Endothelial cell (in vitro differentiated cells): ENCODE measurements at regions not wholly inside any gene's neighbourhood (a gene's known extent, or its start where the extent isn't known, plus 50 kb on each side); places are given as distances from the start of the nearest gene placed in this dataset.

Source experiments
- DNase-seq: peaks from one replicate; pipeline ENCODE4 v3.0.0; 2021; ENCODE audit warnings: low spot score
- H3K27ac Mint-ChIP-seq: one replicate; pipeline ENCODE4 v1.8.0; 2021; ENCODE audit warnings: mixed read lengths, inconsistent platforms; ENCODE audit not compliant: unreplicated experiment
- H3K27me3 Mint-ChIP-seq: one replicate; pipeline ENCODE4 v1.8.0; 2021; ENCODE audit warnings: mild to moderate bottlenecking, moderate library complexity, mixed read lengths, inconsistent platforms; ENCODE audit not compliant: unreplicated experiment
- H3K36me3 Mint-ChIP-seq: one replicate; pipeline ENCODE4 v1.8.0; 2021; ENCODE audit warnings: mild to moderate bottlenecking, low read depth, mixed read lengths, inconsistent platforms; ENCODE audit not compliant: unreplicated experiment
- H3K4me1 Mint-ChIP-seq: one replicate; pipeline ENCODE4 v1.8.0; 2021; ENCODE audit warnings: mild to moderate bottlenecking, mixed read lengths, inconsistent platforms; ENCODE audit not compliant: unreplicated experiment
- H3K4me3 Mint-ChIP-seq: one replicate; pipeline ENCODE4 v1.8.0; 2021; ENCODE audit warnings: mild to moderate bottlenecking, mixed read lengths, inconsistent platforms; ENCODE audit not compliant: unreplicated experiment
- H3K9me3 Mint-ChIP-seq: one replicate; pipeline ENCODE4 v1.8.0; 2021; ENCODE audit warnings: mixed read lengths, inconsistent platforms; ENCODE audit not compliant: unreplicated experiment
- TF ChIP-seq, protein P1 (sequence below): fragments of 200-600 bp; sonication (generic); IDR thresholded peaks from one replicate; pipeline ENCODE4 v1.5.0; 2021; ENCODE audit warnings: antibody characterized with exemption; ENCODE audit not compliant: unreplicated experiment

DNA sequence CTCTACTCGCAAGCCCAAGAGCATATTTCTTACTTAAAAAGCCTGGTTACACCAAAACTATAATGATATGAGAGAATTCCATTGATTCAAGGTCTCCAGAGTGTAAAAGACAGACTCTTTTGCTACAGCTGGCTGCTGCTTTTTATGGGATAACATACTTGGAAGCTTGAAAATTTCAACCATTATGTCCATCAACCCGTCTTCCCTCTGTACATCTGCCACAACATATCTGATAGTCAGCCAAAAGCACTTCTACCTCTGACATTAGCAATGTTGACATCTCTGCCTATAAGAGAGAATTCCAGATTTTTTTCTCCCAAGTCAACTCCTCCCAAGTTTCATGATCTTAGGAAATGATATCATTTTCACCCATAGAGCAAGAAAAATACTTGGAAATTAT is 54.4 kb upstream of the IQCM start:
- Mint-ChIP-seq H3K36me3 (no peaks in the 10 kb centered on the region), H3K4me1 (no peaks in the 10 kb centered on the region), H3K27ac (no peak overlapping the region), H3K27me3 (no peaks in the 10 kb centered on the region), H3K9me3 (no peaks in the 10 kb centered on the region), H3K4me3 (no peak overlapping the region)
- DNase-seq, result no peak
- TF ChIP-seq, protein P1, sequence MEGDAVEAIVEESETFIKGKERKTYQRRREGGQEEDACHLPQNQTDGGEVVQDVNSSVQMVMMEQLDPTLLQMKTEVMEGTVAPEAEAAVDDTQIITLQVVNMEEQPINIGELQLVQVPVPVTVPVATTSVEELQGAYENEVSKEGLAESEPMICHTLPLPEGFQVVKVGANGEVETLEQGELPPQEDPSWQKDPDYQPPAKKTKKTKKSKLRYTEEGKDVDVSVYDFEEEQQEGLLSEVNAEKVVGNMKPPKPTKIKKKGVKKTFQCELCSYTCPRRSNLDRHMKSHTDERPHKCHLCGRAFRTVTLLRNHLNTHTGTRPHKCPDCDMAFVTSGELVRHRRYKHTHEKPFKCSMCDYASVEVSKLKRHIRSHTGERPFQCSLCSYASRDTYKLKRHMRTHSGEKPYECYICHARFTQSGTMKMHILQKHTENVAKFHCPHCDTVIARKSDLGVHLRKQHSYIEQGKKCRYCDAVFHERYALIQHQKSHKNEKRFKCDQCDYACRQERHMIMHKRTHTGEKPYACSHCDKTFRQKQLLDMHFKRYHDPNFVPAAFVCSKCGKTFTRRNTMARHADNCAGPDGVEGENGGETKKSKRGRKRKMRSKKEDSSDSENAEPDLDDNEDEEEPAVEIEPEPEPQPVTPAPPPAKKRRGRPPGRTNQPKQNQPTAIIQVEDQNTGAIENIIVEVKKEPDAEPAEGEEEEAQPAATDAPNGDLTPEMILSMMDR, result no peak

DNA sequence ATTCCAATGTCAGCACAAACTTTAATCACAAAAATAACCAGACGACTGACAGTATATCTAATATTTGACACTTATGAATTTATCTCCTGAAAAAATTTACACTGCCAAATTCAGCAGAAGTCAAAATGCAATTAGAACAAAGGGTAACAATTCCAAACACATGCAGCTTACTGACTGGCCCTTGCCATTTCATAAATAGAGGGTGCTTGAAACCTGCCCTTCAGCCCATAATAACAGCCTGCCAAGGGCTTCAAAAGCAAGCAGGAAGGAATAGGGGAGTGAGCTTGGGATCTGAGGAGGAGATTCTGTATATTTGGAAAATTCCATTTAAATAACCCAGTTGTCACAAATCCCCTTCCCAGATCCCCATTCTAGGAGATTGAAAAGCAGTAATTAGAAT is 66.1 kb upstream of the IQCM start:
- Mint-ChIP-seq H3K9me3 (no peaks in the 10 kb centered on the region), H3K27ac (no peak overlapping the region), H3K4me1 (no peaks in the 10 kb centered on the region), H3K27me3 (no peaks in the 10 kb centered on the region), H3K4me3 (no peak overlapping the region), H3K36me3 (no peaks in the 10 kb centered on the region)
- DNase-seq, result no peak
- TF ChIP-seq, protein P1, result no peak

DNA sequence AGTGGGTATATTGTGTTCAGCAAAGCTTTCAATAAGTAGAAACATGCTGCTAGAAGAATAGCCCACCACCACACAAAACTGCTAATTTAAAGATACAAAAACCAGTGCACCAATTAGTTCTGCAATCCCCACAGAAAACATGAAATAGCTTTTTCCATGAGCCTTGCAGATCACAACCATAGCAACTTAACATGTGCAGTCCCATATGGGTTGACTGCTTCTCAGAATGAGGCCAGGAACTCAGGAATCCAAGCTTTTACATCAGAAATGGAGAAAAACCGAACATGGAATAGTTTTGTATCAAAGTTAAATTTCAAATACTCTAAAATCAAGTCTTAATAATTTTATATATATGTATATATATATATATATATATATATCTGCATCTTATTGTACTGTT is 66.6 kb upstream of the IQCM start:
- Mint-ChIP-seq H3K4me1 (no peaks in the 10 kb centered on the region), H3K4me3 (no peak overlapping the region), H3K36me3 (no peaks in the 10 kb centered on the region), H3K27ac (no peak overlapping the region), H3K27me3 (no peaks in the 10 kb centered on the region), H3K9me3 (no peaks in the 10 kb centered on the region)
- TF ChIP-seq, protein P1, result no peak
- no peak for DNase-seq

DNA sequence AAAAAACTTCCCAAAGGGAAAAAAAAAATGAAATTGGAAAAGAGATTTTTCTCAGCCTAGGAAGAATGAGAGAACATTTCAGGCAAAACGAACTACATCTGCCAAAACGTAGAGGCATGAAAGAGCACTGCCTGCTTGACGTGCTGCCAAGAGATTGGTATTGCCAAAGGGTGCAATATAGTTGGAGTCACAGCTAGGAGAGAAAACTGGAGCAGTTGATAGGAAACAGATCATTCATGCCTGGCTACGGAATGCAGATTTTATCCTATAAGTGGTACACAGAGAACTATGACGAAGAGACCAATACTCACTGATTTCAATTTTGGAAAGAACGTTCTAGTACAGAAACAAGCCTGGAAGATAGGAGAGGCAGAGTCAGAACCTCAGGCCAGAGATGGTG is 68.4 kb upstream of the IQCM start:
- Mint-ChIP-seq H3K27ac (no peak overlapping the region), H3K4me3 (no peak overlapping the region), H3K9me3 (no peaks in the 10 kb centered on the region), H3K36me3 (no peaks in the 10 kb centered on the region), H3K4me1 (no peaks in the 10 kb centered on the region), H3K27me3 (no peaks in the 10 kb centered on the region)
- TF ChIP-seq, protein P1, result no peak
- no peak for DNase-seq

DNA sequence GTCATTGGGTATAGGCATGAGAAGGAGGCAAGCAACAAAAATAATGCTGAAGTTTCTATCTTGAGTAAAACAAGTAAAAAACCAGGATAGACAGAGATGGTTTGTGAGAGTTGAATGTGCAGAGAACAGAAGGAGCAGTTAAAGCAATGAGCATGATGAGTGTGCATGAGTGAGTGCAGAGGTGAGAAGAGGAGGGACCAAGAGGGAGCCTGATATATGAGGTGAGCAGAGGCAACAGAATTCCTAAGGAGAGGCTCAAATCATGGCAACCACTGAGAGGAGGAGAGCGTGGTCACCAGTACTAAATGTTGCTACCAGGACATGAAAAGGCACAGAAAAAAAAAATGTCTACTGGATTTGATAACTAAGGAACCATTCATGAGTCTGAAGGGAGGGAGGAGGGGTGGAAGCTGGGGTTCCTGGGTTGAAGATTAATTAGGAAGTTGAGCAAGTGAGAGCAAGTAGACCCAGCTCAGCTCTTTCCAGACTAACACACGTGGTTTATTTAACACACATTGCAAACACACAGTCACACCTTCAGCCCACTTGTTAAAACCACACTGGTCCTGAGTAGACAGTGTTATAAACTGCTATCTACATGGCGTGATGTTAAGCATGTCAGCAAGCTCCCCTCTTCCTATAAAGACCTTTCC is 69.0 kb upstream of the IQCM start:
- DNase-seq, result no peak
- Mint-ChIP-seq H3K9me3 (no peaks in the 10 kb centered on the region), H3K27me3 (no peaks in the 10 kb centered on the region), H3K4me1 (no peaks in the 10 kb centered on the region), H3K27ac (no peak overlapping the region), H3K36me3 (no peaks in the 10 kb centered on the region), H3K4me3 (no peak overlapping the region)
- TF ChIP-seq, protein P1, result no peak
